GM19351 (cell line): ENCODE measurements at regions not wholly inside any gene's neighbourhood (a gene's known extent, or its start where the extent isn't known, plus 50 kb on each side); places are given as distances from the start of the nearest gene placed in this dataset.

Experiments
- ATAC-seq: cut with Tn5 transposase; IDR thresholded peaks from one replicate; pipeline ENCODE4 v1.9.1; 2021; ENCODE audit warnings: mild to moderate bottlenecking, moderate library complexity; ENCODE audit not compliant: unreplicated experiment

- ATAC-seq: no peak
Observed at GRCh38 chr14:97246648-97247047, 449.5 kb downstream of the VRK1 start.

GRCh38 chr14:97248973-97249372 is 451.8 kb downstream of the VRK1 start:
- no peak for ATAC-seq

DNA sequence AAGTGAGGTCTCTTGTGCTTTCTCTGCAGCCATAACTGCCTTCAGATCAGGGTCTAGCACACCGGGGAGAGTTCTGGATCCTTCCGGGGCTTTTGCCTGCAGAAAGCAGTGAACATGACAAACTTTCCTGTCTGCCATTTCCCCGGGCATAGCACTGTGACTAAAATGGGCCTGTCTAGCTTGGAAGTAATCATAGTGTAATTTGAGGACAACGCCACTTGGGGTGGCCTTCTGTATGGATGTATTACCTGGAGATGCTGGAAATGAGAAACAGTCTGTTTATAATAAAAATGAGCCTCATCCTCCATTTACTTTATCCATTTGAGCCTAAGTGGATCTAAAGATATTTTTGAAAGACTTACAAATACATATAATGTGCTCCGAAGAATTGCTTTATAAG is 453.7 kb downstream of the VRK1 start:
- no peak for ATAC-seq

DNA sequence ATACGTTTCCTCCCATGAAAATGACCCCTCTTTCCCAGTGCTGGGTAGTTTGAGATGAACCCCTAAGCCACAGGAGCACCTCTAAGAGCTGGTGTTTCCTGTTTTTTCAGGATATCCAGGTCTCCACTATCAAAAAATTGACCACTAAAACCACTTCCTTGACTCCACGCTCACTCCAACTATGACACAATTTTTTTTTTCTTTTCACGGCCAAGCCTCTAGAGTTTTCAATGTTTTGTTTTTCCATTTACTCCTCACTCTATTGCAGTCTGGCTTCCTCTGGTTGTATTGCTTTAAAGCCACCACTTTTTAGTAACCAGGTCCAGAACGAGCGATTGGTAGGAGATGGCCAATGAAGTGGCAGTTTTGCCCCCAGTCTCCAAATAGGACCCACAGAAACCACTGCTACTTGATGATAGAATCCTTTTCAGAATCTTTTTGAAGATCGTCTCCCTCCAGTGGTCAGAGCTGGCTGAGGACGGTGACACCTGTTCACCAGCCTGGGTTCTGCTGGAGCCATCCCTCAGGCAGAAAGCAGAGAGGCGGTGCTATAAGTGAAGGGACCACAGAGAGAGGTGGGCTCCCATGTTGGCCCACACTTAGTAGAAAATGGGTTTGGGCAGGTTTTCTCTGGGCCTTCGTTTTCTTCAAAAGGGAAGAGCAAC is 454.4 kb downstream of the VRK1 start:
- peak; percentile 63 for ATAC-seq

DNA sequence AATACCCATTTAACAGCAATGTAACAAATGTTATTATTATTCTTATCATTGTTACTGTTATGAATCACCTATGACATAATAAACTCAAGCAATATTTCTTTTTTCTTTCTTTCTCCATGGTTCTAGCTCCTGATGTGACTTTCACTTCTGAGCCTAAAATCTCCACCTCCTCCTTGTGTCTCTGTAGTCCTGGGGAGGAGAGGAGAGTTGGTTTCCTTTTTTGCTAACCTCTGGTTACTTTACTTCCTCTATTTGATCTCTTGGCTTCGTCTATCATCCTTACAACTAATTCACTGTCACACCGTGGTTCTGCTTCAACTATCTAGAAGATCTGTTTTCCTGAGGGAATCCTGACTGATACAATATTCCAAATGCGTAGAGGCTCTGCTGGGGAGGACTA is 456.6 kb downstream of the VRK1 start:
- ATAC-seq: no peak

DNA sequence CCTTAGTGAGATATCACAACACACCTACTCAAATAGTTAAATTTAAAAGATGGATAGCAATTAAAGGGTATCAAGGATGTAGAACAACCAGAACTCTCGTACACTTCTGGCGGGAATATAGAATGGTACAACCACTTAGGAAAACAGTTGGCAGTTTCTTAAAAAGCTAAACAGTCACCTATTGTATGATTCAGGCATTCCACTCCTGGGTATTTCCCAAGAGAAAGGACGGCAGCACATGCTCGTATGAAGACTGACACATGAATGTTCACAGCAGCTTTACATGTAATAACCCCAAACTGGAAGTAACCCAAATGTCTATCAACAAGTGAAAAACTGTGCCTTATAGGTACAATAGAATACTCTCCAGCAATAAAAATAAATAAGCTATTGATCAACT is 465.2 kb downstream of the VRK1 start:
- ATAC-seq: no peak

GRCh38 chr14:97264516-97265230 is 467.5 kb downstream of the VRK1 start:
- ATAC-seq: no peak

DNA sequence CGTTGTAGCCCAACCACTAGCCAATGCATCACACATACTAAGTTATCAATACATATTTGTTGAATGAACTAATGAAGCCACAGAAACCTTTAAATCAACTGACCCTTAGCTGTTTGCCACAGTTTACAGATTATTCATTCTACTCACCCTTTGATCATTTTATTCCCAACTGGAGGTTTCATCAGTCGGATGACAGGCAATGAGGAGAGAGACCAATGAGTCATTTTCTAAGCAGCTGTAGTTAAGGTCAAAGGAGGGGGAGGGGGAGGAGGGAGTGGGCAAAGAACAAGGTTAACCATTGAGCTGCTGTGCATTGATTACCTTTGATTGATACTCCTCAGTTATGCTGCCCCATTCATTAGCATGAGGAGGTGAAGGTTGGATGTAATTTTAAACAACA is 469.5 kb downstream of the VRK1 start:
- no peak for ATAC-seq

GRCh38 chr14:97267509-97267908 is 470.3 kb downstream of the VRK1 start:
- no peak for ATAC-seq

- ATAC-seq: no peak
Observed at GRCh38 chr14:97268097-97268496, 470.9 kb downstream of the VRK1 start.

- no peak for ATAC-seq
Observed at GRCh38 chr14:97270308-97270707, 473.1 kb downstream of the VRK1 start.

DNA sequence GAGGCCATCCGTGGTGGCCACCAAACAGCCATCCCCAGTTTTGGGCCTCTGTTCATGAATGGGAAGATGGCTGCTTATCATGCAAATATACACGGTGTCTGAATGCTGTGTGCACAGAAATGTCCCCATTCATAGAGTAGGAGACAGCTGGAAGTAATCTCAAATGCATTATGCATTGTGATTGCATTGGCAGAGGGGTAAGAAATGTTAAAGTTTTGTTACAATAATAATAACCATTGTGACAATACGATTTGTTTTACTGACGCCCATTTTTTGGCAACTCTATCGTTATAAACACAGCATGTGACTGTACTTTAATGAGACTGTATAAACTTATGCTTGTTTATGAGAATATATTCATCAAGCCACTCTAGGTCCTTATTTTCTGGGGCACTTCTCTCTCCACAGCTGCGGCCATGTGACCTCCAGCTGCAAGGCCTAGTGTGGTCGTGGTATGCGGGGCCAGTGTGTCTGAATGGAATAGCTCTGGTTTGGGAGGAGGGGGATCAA is 474.3 kb downstream of the VRK1 start:
- ATAC-seq: no peak

- ATAC-seq: no peak
Observed at GRCh38 chr14:97273540-97273939, 476.4 kb downstream of the VRK1 start.

DNA sequence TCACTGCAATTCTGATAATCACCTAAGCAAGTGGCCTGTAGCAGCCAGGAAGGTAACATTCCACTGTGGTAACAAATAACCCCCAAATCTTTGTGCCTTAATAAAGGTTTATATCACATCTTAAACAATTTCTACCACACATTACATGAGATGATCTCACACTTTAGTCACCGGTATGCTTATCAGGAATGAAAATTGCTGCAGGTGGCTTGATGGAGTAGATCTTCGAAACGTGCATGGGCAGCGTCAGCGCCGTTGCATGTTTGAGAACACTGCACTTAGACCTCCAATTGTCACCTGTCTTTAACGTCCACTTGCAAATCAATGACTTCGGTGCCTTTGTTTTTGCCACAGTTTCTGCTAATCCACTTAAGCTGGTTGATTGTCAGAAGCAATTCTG is 477.4 kb downstream of the VRK1 start:
- ATAC-seq: no peak

- ATAC-seq: no peak
Observed at GRCh38 chr14:97275276-97275675, 478.1 kb downstream of the VRK1 start.

- ATAC-seq: no peak
Observed at GRCh38 chr14:97276573-97276972, 479.4 kb downstream of the VRK1 start.

GRCh38 chr14:97277711-97278110 is 480.5 kb downstream of the VRK1 start:
- no peak for ATAC-seq

GRCh38 chr14:97280526-97280925 is 483.3 kb downstream of the VRK1 start:
- ATAC-seq: no peak

DNA sequence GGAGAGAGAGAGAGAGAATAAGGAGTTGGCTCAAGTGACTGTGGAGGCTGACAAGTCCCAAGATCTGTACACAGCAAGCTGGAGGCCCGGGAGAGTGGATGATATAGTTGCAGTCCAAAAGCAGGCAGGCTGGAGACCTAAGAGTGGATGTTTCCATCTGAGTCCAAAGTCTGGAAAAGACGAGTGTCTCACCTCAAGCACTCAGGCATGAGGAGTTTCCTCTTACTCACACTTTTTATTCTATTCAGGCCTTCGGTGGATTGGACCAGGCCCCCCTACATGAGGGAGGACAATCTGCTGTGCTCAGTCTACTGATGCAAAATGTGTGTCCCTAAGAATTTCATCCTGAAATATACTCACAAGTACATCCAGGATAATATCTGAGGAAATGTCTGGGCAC is 484.6 kb downstream of the VRK1 start:
- ATAC-seq: no peak

DNA sequence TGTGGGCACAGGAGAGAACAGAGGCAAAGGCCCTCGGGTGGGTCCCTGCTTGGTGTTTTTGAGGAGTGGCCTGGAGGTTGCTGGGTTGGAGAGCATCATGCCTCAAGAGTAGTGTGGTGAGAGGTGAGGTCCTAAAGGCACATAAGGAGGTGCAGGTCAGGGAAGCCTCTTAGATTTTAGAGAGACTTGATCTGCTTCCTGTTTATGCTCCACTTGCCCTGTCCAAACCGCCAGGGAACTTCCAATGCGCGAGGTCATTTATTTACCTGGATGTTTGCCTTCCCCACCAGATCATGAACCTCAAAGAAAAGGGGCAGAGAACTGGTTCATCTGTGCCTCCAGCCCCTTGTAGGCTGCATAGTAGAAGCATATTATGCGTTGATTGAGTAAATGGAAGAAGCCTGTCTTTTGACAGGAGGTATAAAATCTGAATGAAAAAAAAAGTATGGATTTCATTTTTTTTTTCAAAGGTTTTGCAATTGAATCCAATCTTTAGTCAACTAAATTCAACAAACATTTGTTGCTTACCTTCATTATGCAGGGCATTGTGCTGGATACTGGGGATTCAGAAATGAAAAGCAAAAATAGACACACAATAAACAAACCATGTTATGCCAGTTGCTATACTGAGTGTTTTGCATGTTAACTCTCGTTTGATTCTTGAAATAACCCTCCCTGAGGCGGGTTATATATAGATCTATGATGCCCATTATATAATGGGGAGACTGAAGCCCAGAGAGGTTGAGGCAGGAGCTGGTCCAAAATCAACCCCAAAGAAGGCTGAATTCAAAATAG is 485.2 kb downstream of the VRK1 start:
- no peak for ATAC-seq

GRCh38 chr14:97283005-97283403 is 485.8 kb downstream of the VRK1 start:
- no peak for ATAC-seq

- ATAC-seq: no peak
Observed at GRCh38 chr14:97283426-97283825, 486.2 kb downstream of the VRK1 start.
